ENCODE measurements at regions not wholly inside any gene's neighbourhood (a gene's known extent, or its start where the extent isn't known, plus 50 kb on each side); places are given as distances from the start of the nearest gene placed in this dataset.

GRCh38 chr11:104365676-104366075 lies 201.7 kb upstream of the PDGFD start:
- ChIA-PET CTCF (interaction anchor here (1.2 kb wide), 1 partner anchor 9 kb away, joined by 5 read pairs; no protein-coding TSS in a partner anchor), POLR2A (no interaction called here)
- no peak for DNase-seq (ENCODE audit: extremely low spot score)
- TF ChIP-seq CTCF (IDR thresholded peaks at IDR 0.05; ENCODE audit: control extremely low read depth, extremely low read depth, low read depth, missing control alignments) = no peak

GRCh38 chr11:104361975-104362374 lies 198.0 kb upstream of the PDGFD start:
- ChIA-PET POLR2A (no interaction called here), CTCF (no interaction called here)
- TF ChIP-seq CTCF (IDR thresholded peaks at IDR 0.05; ENCODE audit: control extremely low read depth, extremely low read depth, low read depth, missing control alignments) = no peak
- DNase-seq (ENCODE audit: extremely low spot score) = no peak

- DNase-seq (ENCODE audit: extremely low spot score) = no peak
- ChIA-PET CTCF (no interaction called here), POLR2A (no interaction called here)
- no peak for TF ChIP-seq CTCF (IDR thresholded peaks at IDR 0.05; ENCODE audit: control extremely low read depth, extremely low read depth, low read depth, missing control alignments)
These were observed 188.1 kb upstream of the PDGFD start for GRCh38 chr11:104352036-104352435.

- CTCF ChIA-PET = no interaction called here
- POLR2A ChIA-PET = no interaction called here
- no peak for DNase-seq (ENCODE audit: extremely low spot score)
- TF ChIP-seq CTCF (IDR thresholded peaks at IDR 0.05; ENCODE audit: control extremely low read depth, extremely low read depth, low read depth, missing control alignments) = peak; percentile 11
These were observed 179.6 kb upstream of the PDGFD start for GRCh38 chr11:104343578-104343977.

- CTCF ChIA-PET = no interaction called here
These were observed 176.6 kb upstream of the PDGFD start for GRCh38 chr11:104340590-104340989.

GRCh38 chr11:104339380-104339831 lies 175.5 kb upstream of the PDGFD start:
- no peak for DNase-seq (ENCODE audit: extremely low spot score)
- ChIA-PET POLR2A (no interaction called here), CTCF (no interaction called here)
- TF ChIP-seq CTCF (IDR thresholded peaks at IDR 0.05; ENCODE audit: control extremely low read depth, extremely low read depth, low read depth, missing control alignments) = no peak

More at GRCh38 chr11:104340590-104340989, 176.6 kb upstream of the PDGFD start:
- no peak for DNase-seq (ENCODE audit: extremely low spot score)
- POLR2A ChIA-PET = no interaction called here
- TF ChIP-seq CTCF (IDR thresholded peaks at IDR 0.05; ENCODE audit: control extremely low read depth, extremely low read depth, low read depth, missing control alignments) = no peak

GRCh38 chr11:104338186-104338585 lies 174.2 kb upstream of the PDGFD start:
- CTCF ChIA-PET = interaction anchor here (1.0 to 1.1 kb wide), 2 partner anchors 9 to 50 kb away, joined by 3 read pairs; no protein-coding TSS in a partner anchor

More at GRCh38 chr11:104338186-104338585, 174.2 kb upstream of the PDGFD start:
- no peak for TF ChIP-seq CTCF (IDR thresholded peaks at IDR 0.05; ENCODE audit: control extremely low read depth, extremely low read depth, low read depth, missing control alignments)
- no peak for DNase-seq (ENCODE audit: extremely low spot score)
- POLR2A ChIA-PET = no interaction called here

Measured in GM10248 (cell line).